Astrocyte (in vitro differentiated cells and primary cell): ENCODE measurements at regions not wholly inside any gene's neighbourhood (a gene's known extent, or its start where the extent isn't known, plus 50 kb on each side); places are given as distances from the start of the nearest gene placed in this dataset.

Experiments used
- DNase-seq: peaks from one replicate; pipeline ENCODE4 v3.0.0-alpha.2; 2010; ENCODE audit warnings: low read depth
- FAIRE-seq: peaks from 2 replicates; lab custom pipeline; 2011; peaks lifted over from hg19 to GRCh38; lab: Jason Lieb, UNC
- H2AFZ ChIP-seq: 2 replicates; pipeline ENCODE4 v1.6.0; 2012; ENCODE audit warnings: low read depth, low read length, inconsistent platforms
- H3K27ac ChIP-seq: 2 replicates; pipeline ENCODE4 v1.5.1; 2011; ENCODE audit warnings: low read depth, low read length, inconsistent platforms
- H3K27me3 ChIP-seq: 2 replicates; pipeline ENCODE4 v1.6.0; 2011; ENCODE audit warnings: low read length, inconsistent platforms; ENCODE audit not compliant: insufficient read depth
- H3K36me3 ChIP-seq: 2 replicates; pipeline ENCODE4 v1.5.1; 2011; ENCODE audit warnings: low read length, inconsistent platforms; ENCODE audit not compliant: insufficient read depth
- H3K4me1 ChIP-seq: 2 replicates; pipeline ENCODE4 v1.5.1; 2011; ENCODE audit warnings: low read length, inconsistent platforms; ENCODE audit not compliant: insufficient read depth
- H3K4me2 ChIP-seq: 2 replicates; pipeline ENCODE4 v1.6.0; 2012; ENCODE audit warnings: low read length, inconsistent platforms
- H3K4me3 ChIP-seq: 2 replicates; pipeline ENCODE4 v1.5.1; 2011; ENCODE audit warnings: low read depth, mild to moderate bottlenecking, low read length, inconsistent platforms; ENCODE audit not compliant: insufficient read depth
- H3K79me2 ChIP-seq: 2 replicates; pipeline ENCODE4 v1.6.0; 2012; ENCODE audit warnings: mild to moderate bottlenecking, low read length, inconsistent platforms; ENCODE audit not compliant: insufficient read depth
- H3K9ac ChIP-seq: 2 replicates; pipeline ENCODE4 v1.6.0; 2012; ENCODE audit warnings: mild to moderate bottlenecking, low read length, inconsistent platforms
- H3K9me3 ChIP-seq: 2 replicates; pipeline ENCODE4 v1.5.1; 2012; ENCODE audit warnings: low read depth, mild to moderate bottlenecking, low read length, inconsistent platforms; ENCODE audit not compliant: insufficient read depth
- H4K20me1 ChIP-seq: 2 replicates; pipeline ENCODE4 v1.6.0; 2012; ENCODE audit warnings: low read length, inconsistent platforms; ENCODE audit not compliant: insufficient read depth
- H3K27ac Mint-ChIP-seq: one replicate; pipeline ENCODE4 v1.8.0; 2021; ENCODE audit warnings: mild to moderate bottlenecking, mixed read lengths; ENCODE audit not compliant: unreplicated experiment
- H3K27me3 Mint-ChIP-seq: one replicate; pipeline ENCODE4 v1.8.0; 2021; ENCODE audit warnings: low read depth, mixed read lengths; ENCODE audit not compliant: unreplicated experiment
- H3K36me3 Mint-ChIP-seq: one replicate; pipeline ENCODE4 v1.8.0; 2021; ENCODE audit warnings: low read depth, mixed read lengths; ENCODE audit not compliant: unreplicated experiment
- H3K4me1 Mint-ChIP-seq: one replicate; pipeline ENCODE4 v1.8.0; 2021; ENCODE audit warnings: low read depth, mixed read lengths; ENCODE audit not compliant: unreplicated experiment
- H3K4me3 Mint-ChIP-seq: one replicate; pipeline ENCODE4 v1.8.0; 2021; ENCODE audit warnings: mild to moderate bottlenecking, moderate library complexity, mixed read lengths; ENCODE audit not compliant: unreplicated experiment
- H3K9me3 Mint-ChIP-seq: one replicate; pipeline ENCODE4 v1.8.0; 2021; ENCODE audit warnings: mild to moderate bottlenecking, mixed read lengths; ENCODE audit not compliant: unreplicated experiment
- EZH2 ChIP-seq: IDR thresholded peaks from 2 replicates; pipeline ENCODE4 v1.6.1; 2012; ENCODE audit warnings: mild to moderate bottlenecking, low read length, inconsistent platforms; ENCODE audit not compliant: insufficient read depth
- TF ChIP-seq, protein P1 (sequence below): IDR thresholded peaks from 2 replicates; pipeline ENCODE4 v1.5.1; 2011; ENCODE audit warnings: low read depth, mild to moderate bottlenecking, inconsistent platforms, low read length, moderate library complexity; ENCODE audit not compliant: insufficient read depth

DNA sequence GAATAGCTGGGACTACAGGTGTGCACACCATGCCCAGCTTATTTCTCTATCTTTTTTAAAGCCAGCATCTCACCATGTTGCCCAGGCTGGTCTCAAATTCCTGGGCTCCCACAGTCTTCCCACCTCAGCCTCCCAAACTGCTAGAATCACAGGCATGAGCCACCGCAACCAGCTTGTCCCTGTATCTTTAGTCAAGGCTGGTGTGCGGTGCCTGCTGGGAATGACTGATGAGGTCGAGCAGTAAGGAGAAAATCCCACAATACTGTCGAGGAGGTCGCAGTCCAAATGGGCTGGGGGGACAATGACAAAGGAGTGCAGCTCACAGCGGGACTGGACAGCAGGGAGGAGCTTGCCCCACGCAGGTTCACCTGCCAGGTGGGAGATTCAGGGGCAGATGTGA, 50.2 kb upstream of the CALN1 start:
- Mint-ChIP-seq H3K4me3 (no peak overlapping the region), H3K4me1 (no peaks in the 10 kb centered on the region), H3K27me3 (peaks cover 38% of the 10 kb centered on the region), H3K27ac (no peak overlapping the region), H3K9me3 (peaks cover 4% of the 10 kb centered on the region), H3K36me3 (no peaks in the 10 kb centered on the region)
- H3K4me1 ChIP-seq, result no peaks in the 10 kb centered on the region
- no peak overlapping the region for H3K4me3 ChIP-seq
- H2AFZ ChIP-seq, result no peak overlapping the region
- no peak overlapping the region for H3K9ac ChIP-seq
- H3K27me3 ChIP-seq, result no peaks in the 10 kb centered on the region
- no peaks in the 10 kb centered on the region for H4K20me1 ChIP-seq
- H3K9me3 ChIP-seq, result no peaks in the 10 kb centered on the region
- no peaks in the 10 kb centered on the region for H3K79me2 ChIP-seq
- DNase-seq, result no peak
- H3K36me3 ChIP-seq, result no peaks in the 10 kb centered on the region
- no peak overlapping the region for H3K27ac ChIP-seq
- FAIRE-seq, result no peak
- TF ChIP-seq EZH2, result no peak
- TF ChIP-seq, protein P1, sequence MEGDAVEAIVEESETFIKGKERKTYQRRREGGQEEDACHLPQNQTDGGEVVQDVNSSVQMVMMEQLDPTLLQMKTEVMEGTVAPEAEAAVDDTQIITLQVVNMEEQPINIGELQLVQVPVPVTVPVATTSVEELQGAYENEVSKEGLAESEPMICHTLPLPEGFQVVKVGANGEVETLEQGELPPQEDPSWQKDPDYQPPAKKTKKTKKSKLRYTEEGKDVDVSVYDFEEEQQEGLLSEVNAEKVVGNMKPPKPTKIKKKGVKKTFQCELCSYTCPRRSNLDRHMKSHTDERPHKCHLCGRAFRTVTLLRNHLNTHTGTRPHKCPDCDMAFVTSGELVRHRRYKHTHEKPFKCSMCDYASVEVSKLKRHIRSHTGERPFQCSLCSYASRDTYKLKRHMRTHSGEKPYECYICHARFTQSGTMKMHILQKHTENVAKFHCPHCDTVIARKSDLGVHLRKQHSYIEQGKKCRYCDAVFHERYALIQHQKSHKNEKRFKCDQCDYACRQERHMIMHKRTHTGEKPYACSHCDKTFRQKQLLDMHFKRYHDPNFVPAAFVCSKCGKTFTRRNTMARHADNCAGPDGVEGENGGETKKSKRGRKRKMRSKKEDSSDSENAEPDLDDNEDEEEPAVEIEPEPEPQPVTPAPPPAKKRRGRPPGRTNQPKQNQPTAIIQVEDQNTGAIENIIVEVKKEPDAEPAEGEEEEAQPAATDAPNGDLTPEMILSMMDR, result no peak
- H3K4me2 ChIP-seq, result no peak overlapping the region
